K562 (cell line): ENCODE measurements at regions not wholly inside any gene's neighbourhood (a gene's known extent, or its start where the extent isn't known, plus 50 kb on each side); places are given as distances from the start of the nearest gene placed in this dataset.
"Not testable (repeated sequence)": the region's sequence is repeated elsewhere in the genome, so short reads cannot be mapped to it uniquely, and the experiment has no call there.

Experiments used
- ARID1B ChIP-seq: fragments of 450-650 bp; IDR thresholded peaks from 2 replicates; pipeline ENCODE4 v1.6.1; 2016; ENCODE audit warnings: antibody characterized with exemption, mild to moderate bottlenecking, inconsistent platforms
- CTBP1 ChIP-seq: fragments of 450-650 bp; IDR thresholded peaks from 2 replicates; pipeline ENCODE4 v1.6.1; 2016; ENCODE audit warnings: borderline replicate concordance
- ELF1 ChIP-seq: fragments of 200-800 bp; sonication (Bioruptor generic); IDR thresholded peaks from 2 replicates; pipeline ENCODE4 v1.6.1; 2016; ENCODE audit warnings: missing genetic modification characterization, missing compliant biosample characterization
- FOSL1 ChIP-seq: fragments of 200-800 bp; sonication (Bioruptor generic); conservative IDR thresholded peaks from 2 replicates; pipeline ENCODE4 v1.6.1; 2016; ENCODE audit warnings: missing genetic modification characterization, missing compliant biosample characterization
- FOXM1 ChIP-seq, 2 experiments: fragments of 450-650 bp in 1 of 2; sonication (generic) in 1 of 2; formaldehyde crosslinking in 1 of 2; IDR thresholded peaks; 2 replicates each; pipeline versions ENCODE4 v1.6.1 to v1.9.0; 2017 to 2022; ENCODE audit warnings: low read depth in 2 of 2, mild to moderate bottlenecking in 2 of 2, missing genetic modification reagents in 1 of 2, moderate library complexity in 1 of 2
- GATAD2A ChIP-seq: fragments of 450-650 bp; IDR thresholded peaks from 2 replicates; pipeline ENCODE4 v1.6.1; 2017
- HDAC1 ChIP-seq, 2 experiments: fragments of 450-650 bp; IDR thresholded peaks; 2 replicates each; pipeline ENCODE4 v1.6.1; 2016 to 2017; ENCODE audit warnings: inconsistent platforms in 1 of 2, mild to moderate bottlenecking in 1 of 2, moderate library complexity in 1 of 2
- KDM1A ChIP-seq, 2 experiments: fragments of 450-650 bp; IDR thresholded peaks; 2 replicates each; pipeline ENCODE4 v1.6.1; 2016; ENCODE audit warnings: mild to moderate bottlenecking in 2 of 2
- L3MBTL2 ChIP-seq: fragments of 450-650 bp; IDR thresholded peaks from 2 replicates; pipeline ENCODE4 v1.6.1; 2016; ENCODE audit warnings: mild to moderate bottlenecking, moderate library complexity
- MAFF ChIP-seq: IDR thresholded peaks from 2 replicates; pipeline ENCODE4 v1.6.1; 2012; ENCODE audit warnings: low read length, improper control_type of control experiment
- MBD2 ChIP-seq: sonication (generic); IDR thresholded peaks from 2 replicates; pipeline ENCODE4 v1.6.1; 2016; ENCODE audit warnings: low read depth, borderline replicate concordance
- MTA2 ChIP-seq: fragments of 450-650 bp; IDR thresholded peaks from 2 replicates; pipeline ENCODE4 v1.6.1; 2016; ENCODE audit warnings: low read depth
- MYC ChIP-seq, 2 experiments: fragments of 250-450 bp in 1 of 2; sonication (Bioruptor Pico) in 1 of 2; IDR thresholded peaks; 2 replicates each; pipeline versions ENCODE4 v1.5.1 to v1.6.1; 2012 to 2021; ENCODE audit warnings: low read depth in 2 of 2, borderline replicate concordance in 1 of 2, improper control_type of control experiment in 1 of 2, low read length in 1 of 2, mild to moderate bottlenecking in 1 of 2, moderate library complexity in 1 of 2
- NCOR1 ChIP-seq: fragments of 450-650 bp; IDR thresholded peaks from 2 replicates; pipeline ENCODE4 v1.6.1; 2016; ENCODE audit warnings: mild to moderate bottlenecking, moderate library complexity
- NFE2L1 ChIP-seq: fragments of 450-650 bp; IDR thresholded peaks from 2 replicates; pipeline ENCODE4 v1.6.1; 2016; ENCODE audit warnings: missing genetic modification characterization, low read depth, mild to moderate bottlenecking, missing compliant biosample characterization, moderate library complexity, borderline replicate concordance
- POLR2H ChIP-seq: IDR thresholded peaks from 2 replicates; pipeline ENCODE4 v1.6.1; 2016; ENCODE audit warnings: missing genetic modification characterization, low read depth, mild to moderate bottlenecking, control low read depth, missing compliant biosample characterization, moderate library complexity
- RBFOX2 ChIP-seq: fragments of 200-400 bp; formaldehyde crosslinking; IDR thresholded peaks from 2 replicates; pipeline ENCODE4 v1.6.1; 2017; ENCODE audit warnings: low read depth, mild to moderate bottlenecking, low read length, moderate library complexity
- RNF2 ChIP-seq: sonication (generic); IDR thresholded peaks from 2 replicates; pipeline ENCODE4 v1.6.1; 2016
- SMARCA4 ChIP-seq: fragments of 450-650 bp; IDR thresholded peaks from 2 replicates; pipeline ENCODE4 v1.6.1; 2016
- SMARCE1 ChIP-seq: fragments of 450-650 bp; IDR thresholded peaks from 2 replicates; pipeline ENCODE4 v1.7.1; 2016; ENCODE audit warnings: mild to moderate bottlenecking
- TBL1XR1 ChIP-seq, 2 experiments: IDR thresholded peaks; 2 replicates each; pipeline ENCODE4 v1.6.1; 2012; ENCODE audit warnings: improper control_type of control experiment in 2 of 2, low read length in 2 of 2, mild to moderate bottlenecking in 1 of 2
- TBP ChIP-seq: optimal IDR thresholded peaks from 2 replicates; pipeline ENCODE3; 2011; ENCODE audit warnings: low read depth, low read length, improper control_type of control experiment
- TRIM24 ChIP-seq, 2 experiments: fragments of 450-650 bp; IDR thresholded peaks; 2 replicates each; pipeline ENCODE4 v1.6.1; 2016
- ZFX ChIP-seq: sonication (generic); formaldehyde crosslinking; IDR thresholded peaks from 2 replicates; pipeline ENCODE4 v1.8.0; 2022; ENCODE audit warnings: mild to moderate bottlenecking, missing genetic modification reagents, moderate library complexity
- ZKSCAN1 ChIP-seq: fragments of 150-350 bp; IDR thresholded peaks from 2 replicates; pipeline ENCODE4 v1.6.1; 2016; ENCODE audit warnings: low read depth, low read length
- ZNF197 ChIP-seq: fragments of 200-800 bp; sonication (Bioruptor generic); IDR thresholded peaks from 2 replicates; pipeline ENCODE4 v1.6.1; 2016; ENCODE audit warnings: low read depth, missing genetic modification characterization, missing compliant biosample characterization
- ZNF316 ChIP-seq: fragments of 450-650 bp; IDR thresholded peaks from 2 replicates; pipeline ENCODE4 v1.6.1; 2016
- ZNF644 ChIP-seq: fragments of 200-800 bp; sonication (Bioruptor generic); IDR thresholded peaks from 2 replicates; pipeline ENCODE4 v1.6.1; 2016; ENCODE audit warnings: low read depth, missing genetic modification characterization, missing compliant biosample characterization
- TF ChIP-seq, protein P1 (sequence below), 2 experiments: fragments of 150-350 bp in 1 of 2; IDR thresholded peaks; 2 replicates each; pipeline ENCODE4 v1.6.1; 2012 to 2016; ENCODE audit warnings: low read depth in 2 of 2, low read length in 2 of 2, mild to moderate bottlenecking in 1 of 2, moderate library complexity in 1 of 2

DNA sequence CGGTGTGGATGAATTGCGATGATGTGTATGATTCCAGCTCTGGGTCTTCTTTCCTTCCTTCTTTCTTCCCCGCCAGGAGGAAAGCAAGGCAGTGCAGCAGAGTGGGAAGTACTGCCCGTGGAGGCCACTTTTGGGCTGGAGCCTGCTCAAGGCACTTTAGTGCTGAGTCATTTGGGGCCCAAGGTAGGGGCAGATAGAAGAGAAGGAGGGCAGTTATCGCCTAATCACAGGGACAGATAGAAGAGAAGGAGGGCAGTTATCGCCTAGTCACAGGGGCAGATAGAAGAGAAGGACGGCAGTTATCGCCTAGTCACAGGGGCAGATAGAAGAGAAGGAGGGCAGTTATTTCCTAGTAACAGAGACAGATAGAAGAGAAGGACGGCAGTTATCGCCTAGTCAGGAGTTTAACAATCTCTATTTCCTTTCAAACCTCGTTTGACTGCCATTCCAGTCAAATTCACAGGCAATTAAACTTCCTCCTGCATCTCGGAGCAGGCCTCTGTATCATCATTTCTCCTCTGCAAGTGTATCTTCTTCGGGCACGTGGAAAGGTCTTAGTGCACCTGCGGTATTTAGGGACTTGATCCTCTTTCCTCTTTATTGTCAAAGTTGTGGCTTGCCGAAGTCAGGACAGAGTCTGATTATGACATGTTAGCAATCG lies 5277.5 kb upstream of the TPTE start (continued):
- TF ChIP-seq CTBP1: peak; percentile 69; the same call in 1 of the 2 replicates
- TF ChIP-seq POLR2H (tag): peak; percentile 65
- TF ChIP-seq SMARCE1: peak; percentile 83
- TF ChIP-seq HDAC1 (IDR thresholded peaks at IDR 0.05): 0 out of 4 replicates have a peak, but pooled peaks of 1 of the 2 experiments have one; percentile 50
- peak; percentile 37 for TF ChIP-seq TBP
- TF ChIP-seq TRIM24 (IDR thresholded peaks at IDR 0.05): peak; percentile 75 to 77
- TF ChIP-seq SMARCA4: peak; percentile 63; the same call in 1 of the 2 replicates
- TF ChIP-seq ZNF644 (tag): peak; percentile 75; the same call in 1 of the 2 replicates
- TF ChIP-seq NFE2L1 (tag): peak; percentile 69
- TF ChIP-seq GATAD2A: peak; percentile 59
- TF ChIP-seq FOXM1 (IDR thresholded peaks at IDR 0.05; ENCODE audit: low read depth): peak; percentile 47; the same call in 1 of the 2 replicates
- not testable (repeated sequence) for TF ChIP-seq FOXM1 (CRISPR knock-in tag; IDR thresholded peaks at IDR 0.05; ENCODE audit: low read depth); MYC (CRISPR knock-in tag; IDR thresholded peaks at IDR 0.05; ENCODE audit: borderline replicate concordance, low read depth)
- TF ChIP-seq RBFOX2: 0 out of 2 replicates have a peak, but pooled peaks have one; percentile 48
- peak; percentile 87 for TF ChIP-seq ZNF316
- peak; percentile 92 for TF ChIP-seq ARID1B
- TF ChIP-seq FOSL1 (tag): peak; percentile 89
- peak; percentile 76 for TF ChIP-seq RNF2
- TF ChIP-seq KDM1A (IDR thresholded peaks at IDR 0.05): peak; percentile 46 to 65; a peak in 3 of 4 replicates
- peak; percentile 43; the same call in 1 of the 2 replicates for TF ChIP-seq MBD2
- TF ChIP-seq, protein P1, sequence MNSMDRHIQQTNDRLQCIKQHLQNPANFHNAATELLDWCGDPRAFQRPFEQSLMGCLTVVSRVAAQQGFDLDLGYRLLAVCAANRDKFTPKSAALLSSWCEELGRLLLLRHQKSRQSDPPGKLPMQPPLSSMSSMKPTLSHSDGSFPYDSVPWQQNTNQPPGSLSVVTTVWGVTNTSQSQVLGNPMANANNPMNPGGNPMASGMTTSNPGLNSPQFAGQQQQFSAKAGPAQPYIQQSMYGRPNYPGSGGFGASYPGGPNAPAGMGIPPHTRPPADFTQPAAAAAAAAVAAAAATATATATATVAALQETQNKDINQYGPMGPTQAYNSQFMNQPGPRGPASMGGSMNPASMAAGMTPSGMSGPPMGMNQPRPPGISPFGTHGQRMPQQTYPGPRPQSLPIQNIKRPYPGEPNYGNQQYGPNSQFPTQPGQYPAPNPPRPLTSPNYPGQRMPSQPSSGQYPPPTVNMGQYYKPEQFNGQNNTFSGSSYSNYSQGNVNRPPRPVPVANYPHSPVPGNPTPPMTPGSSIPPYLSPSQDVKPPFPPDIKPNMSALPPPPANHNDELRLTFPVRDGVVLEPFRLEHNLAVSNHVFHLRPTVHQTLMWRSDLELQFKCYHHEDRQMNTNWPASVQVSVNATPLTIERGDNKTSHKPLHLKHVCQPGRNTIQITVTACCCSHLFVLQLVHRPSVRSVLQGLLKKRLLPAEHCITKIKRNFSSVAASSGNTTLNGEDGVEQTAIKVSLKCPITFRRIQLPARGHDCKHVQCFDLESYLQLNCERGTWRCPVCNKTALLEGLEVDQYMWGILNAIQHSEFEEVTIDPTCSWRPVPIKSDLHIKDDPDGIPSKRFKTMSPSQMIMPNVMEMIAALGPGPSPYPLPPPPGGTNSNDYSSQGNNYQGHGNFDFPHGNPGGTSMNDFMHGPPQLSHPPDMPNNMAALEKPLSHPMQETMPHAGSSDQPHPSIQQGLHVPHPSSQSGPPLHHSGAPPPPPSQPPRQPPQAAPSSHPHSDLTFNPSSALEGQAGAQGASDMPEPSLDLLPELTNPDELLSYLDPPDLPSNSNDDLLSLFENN (IDR thresholded peaks at IDR 0.05; ENCODE audit: low read depth in 2 of 2, low read length in 2 of 2): 0 out of 4 replicates have a peak, but pooled peaks of 1 of the 2 experiments have one; percentile 35
- TF ChIP-seq TBL1XR1 (IDR thresholded peaks at IDR 0.05; ENCODE audit: low read length in 2 of 2): peak in 1 of 2 experiments; percentile 63; a peak in 2 of 4 replicates
- TF ChIP-seq ZFX (CRISPR knock-in tag): peak; percentile 67
- peak; percentile 76 for TF ChIP-seq MAFF
- TF ChIP-seq ELF1 (tag): peak; percentile 41
- TF ChIP-seq MTA2: peak; percentile 68
- TF ChIP-seq MYC (IDR thresholded peaks at IDR 0.05; ENCODE audit: low read depth, low read length): peak; percentile 11; the same call in 1 of the 2 replicates
- TF ChIP-seq L3MBTL2: peak; percentile 94
- TF ChIP-seq ZKSCAN1: 0 out of 2 replicates have a peak, but pooled peaks have one; percentile 29
- TF ChIP-seq NCOR1: peak; percentile 78
- TF ChIP-seq ZNF197 (CRISPR knock-in tag): peak; percentile 42; the same call in 1 of the 2 replicates
